Gastroesophageal sphincter (tissue), 2 donors: ENCODE measurements at regions not wholly inside any gene's neighbourhood (a gene's known extent, or its start where the extent isn't known, plus 50 kb on each side); places are given as distances from the start of the nearest gene placed in this dataset.

Source experiments
- EP300 ChIP-seq: sonication (generic); formaldehyde crosslinking; IDR thresholded peaks from one replicate; pipeline ENCODE4 v1.6.1; 2017; ENCODE audit warnings: antibody characterized with exemption, mild to moderate bottlenecking
- POLR2A ChIP-seq, 2 donors: fragments of 450-650 bp; IDR thresholded peaks; one replicate each; pipeline ENCODE4 v1.6.1; 2017; ENCODE audit warnings: antibody characterized with exemption in 2 of 2, mild to moderate bottlenecking in 2 of 2, moderate library complexity in 1 of 2

GRCh38 chr5:36458746-36459145, 147.7 kb upstream of the SLC1A3 start:
- no peak for TF ChIP-seq POLR2A (IDR thresholded peaks at IDR 0.05)
- no peak for TF ChIP-seq EP300
